Fibroblast of lung (primary cell): ENCODE measurements at regions not wholly inside any gene's neighbourhood (a gene's known extent, or its start where the extent isn't known, plus 50 kb on each side); places are given as distances from the start of the nearest gene placed in this dataset.

ENCODE experiments used
- DNase-seq, 2 donors: peaks; one replicate each; pipeline versions ENCODE4 v3.0.0 to v3.0.0-alpha.2; 2010; ENCODE audit warnings: low read depth in 2 of 2
- H2AFZ ChIP-seq: 2 replicates; pipeline ENCODE4 v1.5.1; 2012; ENCODE audit warnings: low read length, control low read depth, inconsistent platforms
- H3K27ac ChIP-seq: 2 replicates; pipeline ENCODE4 v1.5.1; 2011; ENCODE audit warnings: low read length, control low read depth; ENCODE audit not compliant: insufficient read depth
- H3K27me3 ChIP-seq: 2 replicates; pipeline ENCODE4 v1.5.1; 2011; ENCODE audit warnings: mild to moderate bottlenecking, low read length; ENCODE audit not compliant: control insufficient read depth, insufficient read depth
- H3K36me3 ChIP-seq: 2 replicates; pipeline ENCODE4 v1.5.1; 2011; ENCODE audit warnings: low read length; ENCODE audit not compliant: control insufficient read depth, insufficient read depth
- H3K4me1 ChIP-seq: 2 replicates; pipeline ENCODE4 v1.5.1; 2011; ENCODE audit warnings: low read length; ENCODE audit not compliant: control insufficient read depth, insufficient read depth; ENCODE audit errors: extremely low read depth
- H3K4me2 ChIP-seq: 2 replicates; pipeline ENCODE4 v1.5.1; 2011; ENCODE audit warnings: low read length, control low read depth; ENCODE audit not compliant: insufficient read depth; ENCODE audit errors: extremely low read depth
- H3K4me3 ChIP-seq, 4 experiments: fragments of 200-600 bp in 1 of 4; sonication (generic) in 1 of 4; replicated peaks in 1 of 4; 2 replicates each; pipeline ENCODE4 v1.5.1; 2011 to 2016; ENCODE audit warnings: low read length in 4 of 4, low read depth in 3 of 4, mild to moderate bottlenecking in 3 of 4, control low read depth in 2 of 4, inconsistent platforms in 1 of 4, mixed read lengths in 1 of 4; ENCODE audit not compliant: insufficient read depth in 1 of 4; ENCODE audit errors: control extremely low read depth in 1 of 4
- H3K79me2 ChIP-seq: 2 replicates; pipeline ENCODE4 v1.5.1; 2012; ENCODE audit warnings: mild to moderate bottlenecking, low read length, inconsistent platforms; ENCODE audit not compliant: control insufficient read depth, insufficient read depth
- H3K9ac ChIP-seq: 2 replicates; pipeline ENCODE4 v1.5.1; 2011; ENCODE audit warnings: mild to moderate bottlenecking, low read length, control low read depth; ENCODE audit not compliant: insufficient read depth
- H3K9me3 ChIP-seq: 2 replicates; pipeline ENCODE4 v1.5.1; 2012; ENCODE audit warnings: low read depth, low read length; ENCODE audit not compliant: control insufficient read depth, insufficient read depth
- H4K20me1 ChIP-seq: 2 replicates; pipeline ENCODE4 v1.5.1; 2011; ENCODE audit warnings: low read length; ENCODE audit not compliant: control insufficient read depth, insufficient read depth; ENCODE audit errors: extremely low read depth
- EZH2 ChIP-seq: IDR thresholded peaks from 2 replicates; pipeline ENCODE4 v1.5.1; 2012; ENCODE audit warnings: low read length, control low read depth, mild to moderate bottlenecking; ENCODE audit errors: missing control alignments
- TF ChIP-seq, protein P1 (sequence below), 2 donors: IDR thresholded peaks in 1 of 2; conservative IDR thresholded peaks in 1 of 2; 1 replicate in 1 of 2; 2 replicates in 1 of 2; pipeline ENCODE4 v1.5.1; 2011 to 2012; ENCODE audit warnings: low read length in 2 of 2, control low read depth in 1 of 2, inconsistent platforms in 1 of 2, low read depth in 1 of 2, mild to moderate bottlenecking in 1 of 2

DNA sequence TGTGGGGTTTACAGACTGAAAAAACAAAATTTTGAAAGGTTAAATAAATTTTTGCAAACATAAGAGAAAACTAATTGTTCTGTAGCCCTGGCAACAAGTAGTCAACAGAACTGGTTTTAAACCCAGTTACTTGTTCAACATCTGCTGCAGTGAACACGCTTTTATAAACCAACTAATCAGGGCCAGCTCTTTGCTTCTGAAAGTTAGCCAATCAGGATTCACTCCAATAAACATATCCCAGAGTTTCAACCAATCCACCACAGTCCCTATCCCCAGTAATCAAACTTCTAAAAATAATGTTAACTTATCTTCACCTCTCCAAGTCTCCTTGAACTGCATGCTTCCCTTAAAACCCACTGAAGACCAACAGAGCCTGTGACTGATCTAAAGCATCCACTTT lies 306.6 kb downstream of the CTH start:
- no peaks in the 10 kb centered on the region for H3K4me1 ChIP-seq
- H3K27me3 ChIP-seq: no peaks in the 10 kb centered on the region
- H2AFZ ChIP-seq: no peak overlapping the region
- H3K9me3 ChIP-seq: no peaks in the 10 kb centered on the region
- DNase-seq: no peak
- H4K20me1 ChIP-seq: no peaks in the 10 kb centered on the region
- H3K36me3 ChIP-seq: no peaks in the 10 kb centered on the region
- H3K27ac ChIP-seq: no peak overlapping the region
- TF ChIP-seq EZH2: no peak
- TF ChIP-seq, protein P1, sequence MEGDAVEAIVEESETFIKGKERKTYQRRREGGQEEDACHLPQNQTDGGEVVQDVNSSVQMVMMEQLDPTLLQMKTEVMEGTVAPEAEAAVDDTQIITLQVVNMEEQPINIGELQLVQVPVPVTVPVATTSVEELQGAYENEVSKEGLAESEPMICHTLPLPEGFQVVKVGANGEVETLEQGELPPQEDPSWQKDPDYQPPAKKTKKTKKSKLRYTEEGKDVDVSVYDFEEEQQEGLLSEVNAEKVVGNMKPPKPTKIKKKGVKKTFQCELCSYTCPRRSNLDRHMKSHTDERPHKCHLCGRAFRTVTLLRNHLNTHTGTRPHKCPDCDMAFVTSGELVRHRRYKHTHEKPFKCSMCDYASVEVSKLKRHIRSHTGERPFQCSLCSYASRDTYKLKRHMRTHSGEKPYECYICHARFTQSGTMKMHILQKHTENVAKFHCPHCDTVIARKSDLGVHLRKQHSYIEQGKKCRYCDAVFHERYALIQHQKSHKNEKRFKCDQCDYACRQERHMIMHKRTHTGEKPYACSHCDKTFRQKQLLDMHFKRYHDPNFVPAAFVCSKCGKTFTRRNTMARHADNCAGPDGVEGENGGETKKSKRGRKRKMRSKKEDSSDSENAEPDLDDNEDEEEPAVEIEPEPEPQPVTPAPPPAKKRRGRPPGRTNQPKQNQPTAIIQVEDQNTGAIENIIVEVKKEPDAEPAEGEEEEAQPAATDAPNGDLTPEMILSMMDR (conservative IDR thresholded peaks at IDR 0.05 in 1 of 2, IDR thresholded peaks at IDR 0.05 in 1 of 2; ENCODE audit: low read depth in 1 of 2, low read length in 2 of 2): no peak
- H3K9ac ChIP-seq: no peak overlapping the region
- H3K4me2 ChIP-seq: no peak overlapping the region
- no peaks in the 10 kb centered on the region for H3K79me2 ChIP-seq
- H3K4me3 ChIP-seq: no peak overlapping the region

- H3K27me3 ChIP-seq: no peaks in the 10 kb centered on the region
- no peaks in the 10 kb centered on the region for H3K79me2 ChIP-seq
- TF ChIP-seq, protein P1 (conservative IDR thresholded peaks at IDR 0.05 in 1 of 2, IDR thresholded peaks at IDR 0.05 in 1 of 2; ENCODE audit: low read depth in 1 of 2, low read length in 2 of 2): no peak
- TF ChIP-seq EZH2: no peak
- H3K4me1 ChIP-seq: no peaks in the 10 kb centered on the region
- H3K4me2 ChIP-seq: no peak overlapping the region
- no peak overlapping the region for H2AFZ ChIP-seq
- H3K4me3 ChIP-seq: no peak overlapping the region
- no peaks in the 10 kb centered on the region for H4K20me1 ChIP-seq
- no peaks in the 10 kb centered on the region for H3K9me3 ChIP-seq
- no peaks in the 10 kb centered on the region for H3K36me3 ChIP-seq
- no peak overlapping the region for H3K9ac ChIP-seq
- no peak for DNase-seq
- H3K27ac ChIP-seq: no peak overlapping the region
Measured at GRCh38 chr1:70718086-70718630, 307.1 kb downstream of the CTH start.

DNA sequence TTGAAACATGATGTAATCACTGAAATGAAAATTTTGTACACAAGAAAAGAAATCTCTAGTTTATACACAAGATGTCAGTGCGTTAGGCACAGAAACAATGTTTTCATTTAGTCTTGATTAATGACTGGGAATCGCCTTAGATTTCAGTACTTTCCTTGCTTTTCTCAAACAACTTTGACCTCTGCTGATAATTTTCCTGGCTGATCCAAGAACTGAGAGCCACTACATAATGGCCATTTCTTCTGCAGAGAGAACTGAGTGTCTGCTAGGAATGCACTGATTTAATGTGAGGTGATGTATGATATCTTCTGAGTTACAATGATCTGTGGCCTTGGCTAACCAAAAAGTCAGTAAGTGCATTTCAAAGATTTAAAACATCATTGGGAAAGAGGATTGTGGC lies 308.1 kb downstream of the CTH start:
- Histone ChIP-seq H3K27ac (no peak overlapping the region), H3K27me3 (no peaks in the 10 kb centered on the region), H3K79me2 (no peaks in the 10 kb centered on the region), H3K4me2 (no peak overlapping the region), H3K9me3 (no peaks in the 10 kb centered on the region), H4K20me1 (no peaks in the 10 kb centered on the region), H2AFZ (no peak overlapping the region), H3K9ac (no peak overlapping the region), H3K4me1 (no peaks in the 10 kb centered on the region), H3K4me3 (no peak overlapping the region), H3K36me3 (no peaks in the 10 kb centered on the region)
- TF ChIP-seq EZH2: no peak
- TF ChIP-seq, protein P1 (conservative IDR thresholded peaks at IDR 0.05 in 1 of 2, IDR thresholded peaks at IDR 0.05 in 1 of 2; ENCODE audit: low read depth in 1 of 2, low read length in 2 of 2): no peak
- DNase-seq: no peak
